NB4 (cell line): ENCODE measurements at regions not wholly inside any gene's neighbourhood (a gene's known extent, or its start where the extent isn't known, plus 50 kb on each side); places are given as distances from the start of the nearest gene placed in this dataset.

Experiments
- MYC ChIP-seq: IDR thresholded peaks from 2 replicates; pipeline ENCODE4 v1.6.1; 2011; ENCODE audit warnings: low read depth, low read length
- POLR2A ChIP-seq: IDR thresholded peaks from 2 replicates; pipeline ENCODE4 v1.6.1; 2011; ENCODE audit warnings: mild to moderate bottlenecking; ENCODE audit not compliant: insufficient read length; ENCODE audit errors: extremely low read depth
- TF ChIP-seq, protein P1 (sequence below): IDR thresholded peaks from one replicate; pipeline ENCODE4 v1.5.1; 2012; ENCODE audit warnings: low read depth, low read length
- TF ChIP-seq, protein P2 (sequence below): IDR thresholded peaks from 2 replicates; pipeline ENCODE4 v1.6.1; 2011; ENCODE audit warnings: low read depth, low read length

DNA sequence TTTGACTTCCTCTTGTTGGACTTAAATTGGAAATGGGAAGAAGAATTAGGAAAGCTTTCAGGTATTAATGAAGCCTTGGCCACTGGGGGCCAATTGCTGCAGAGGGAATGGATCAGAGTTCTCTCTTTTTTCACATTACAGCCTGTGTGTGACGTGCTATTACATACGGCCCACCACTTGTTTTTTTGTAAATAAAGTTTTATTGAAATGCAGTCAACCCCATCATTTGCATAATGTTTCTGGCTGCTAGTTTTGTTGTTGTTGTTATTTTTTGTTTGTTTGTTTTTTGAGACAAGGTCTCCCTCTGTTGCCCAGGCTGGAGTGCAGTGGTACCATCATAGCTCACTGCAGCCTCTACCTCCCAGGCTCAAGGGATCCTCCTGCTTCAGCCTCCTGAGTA, 98.4 kb downstream of the ASMT start:
- TF ChIP-seq, protein P1, sequence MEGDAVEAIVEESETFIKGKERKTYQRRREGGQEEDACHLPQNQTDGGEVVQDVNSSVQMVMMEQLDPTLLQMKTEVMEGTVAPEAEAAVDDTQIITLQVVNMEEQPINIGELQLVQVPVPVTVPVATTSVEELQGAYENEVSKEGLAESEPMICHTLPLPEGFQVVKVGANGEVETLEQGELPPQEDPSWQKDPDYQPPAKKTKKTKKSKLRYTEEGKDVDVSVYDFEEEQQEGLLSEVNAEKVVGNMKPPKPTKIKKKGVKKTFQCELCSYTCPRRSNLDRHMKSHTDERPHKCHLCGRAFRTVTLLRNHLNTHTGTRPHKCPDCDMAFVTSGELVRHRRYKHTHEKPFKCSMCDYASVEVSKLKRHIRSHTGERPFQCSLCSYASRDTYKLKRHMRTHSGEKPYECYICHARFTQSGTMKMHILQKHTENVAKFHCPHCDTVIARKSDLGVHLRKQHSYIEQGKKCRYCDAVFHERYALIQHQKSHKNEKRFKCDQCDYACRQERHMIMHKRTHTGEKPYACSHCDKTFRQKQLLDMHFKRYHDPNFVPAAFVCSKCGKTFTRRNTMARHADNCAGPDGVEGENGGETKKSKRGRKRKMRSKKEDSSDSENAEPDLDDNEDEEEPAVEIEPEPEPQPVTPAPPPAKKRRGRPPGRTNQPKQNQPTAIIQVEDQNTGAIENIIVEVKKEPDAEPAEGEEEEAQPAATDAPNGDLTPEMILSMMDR: no peak
- TF ChIP-seq POLR2A (no peak), MYC (no peak)
- TF ChIP-seq, protein P2, sequence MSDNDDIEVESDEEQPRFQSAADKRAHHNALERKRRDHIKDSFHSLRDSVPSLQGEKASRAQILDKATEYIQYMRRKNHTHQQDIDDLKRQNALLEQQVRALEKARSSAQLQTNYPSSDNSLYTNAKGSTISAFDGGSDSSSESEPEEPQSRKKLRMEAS: no peak
